HEK293 (cell line): ENCODE measurements at regions not wholly inside any gene's neighbourhood (a gene's known extent, or its start where the extent isn't known, plus 50 kb on each side); places are given as distances from the start of the nearest gene placed in this dataset.

Source experiments
- CTCF ChIA-PET: fragments of 350-600 bp; formaldehyde crosslinking; extraction: SDS; loops from one replicate; lab custom pipeline; 2021; ENCODE audit warnings: antibody characterized with exemption; lab: Yijun Ruan, JAX
- POLR2A ChIA-PET: fragments of 300-600 bp; formaldehyde crosslinking; extraction: SDS; loops from one replicate; lab custom pipeline; 2020; ENCODE audit warnings: antibody characterized with exemption, inconsistent platforms; lab: Yijun Ruan, JAX
- H3K27ac ChIP-seq: fragments of 200-500 bp; sonication (Bioruptor generic); 2 replicates; pipeline ENCODE4 v1.5.1; 2014; ENCODE audit warnings: low read depth, low read length, control low read depth, inconsistent platforms; ENCODE audit errors: extremely low read depth
- H3K36me3 ChIP-seq, 2 experiments: fragments of 200-500 bp in 1 of 2; sonication (Bioruptor generic) in 1 of 2; 1 replicate in 1 of 2; 2 replicates in 1 of 2; pipeline ENCODE4 v1.5.1; 2014 to 2017; ENCODE audit warnings: inconsistent platforms in 2 of 2, low read length in 2 of 2; ENCODE audit not compliant: control insufficient read depth in 2 of 2, insufficient read depth in 1 of 2
- H3K4me1 ChIP-seq: fragments of 200-500 bp; sonication (Bioruptor generic); 2 replicates; pipeline ENCODE4 v1.5.1; 2014; ENCODE audit warnings: mild to moderate bottlenecking, low read length, inconsistent platforms; ENCODE audit not compliant: control insufficient read depth, insufficient read depth
- H3K4me3 ChIP-seq: 2 replicates; pipeline ENCODE4 v1.5.1; 2011; ENCODE audit warnings: low read depth, mild to moderate bottlenecking, control low read depth, low read length, moderate library complexity
- H3K9me3 ChIP-seq: fragments of 200-500 bp; sonication (Bioruptor generic); 2 replicates; pipeline ENCODE4 v1.5.1; 2014; ENCODE audit warnings: low read depth, low read length, inconsistent platforms; ENCODE audit not compliant: control insufficient read depth, insufficient read depth
- ELK4 ChIP-seq: IDR thresholded peaks from 2 replicates; pipeline ENCODE4 v1.6.1; 2011; ENCODE audit warnings: mild to moderate bottlenecking, low read depth, low read length, borderline replicate concordance
- FEZF1 ChIP-seq: fragments of 450-650 bp; formaldehyde crosslinking; IDR thresholded peaks from 2 replicates; pipeline ENCODE4 v1.5.1; 2016; ENCODE audit warnings: missing biosample characterization, missing genetic modification characterization
- HOXD13 ChIP-seq: sonication (generic); formaldehyde crosslinking; IDR thresholded peaks from 2 replicates; pipeline ENCODE4 v1.8.0; 2022; ENCODE audit warnings: missing genetic modification reagents, borderline replicate concordance
- INSM2 ChIP-seq: fragments of 450-650 bp; formaldehyde crosslinking; IDR thresholded peaks from 2 replicates; pipeline ENCODE4 v1.5.1; 2016; ENCODE audit warnings: missing biosample characterization, missing genetic modification characterization
- KLF10 ChIP-seq: fragments of 450-650 bp; IDR thresholded peaks from 2 replicates; pipeline ENCODE4 v1.5.1; 2018; ENCODE audit warnings: missing biosample characterization, mild to moderate bottlenecking, missing genetic modification characterization
- KLF9 ChIP-seq: fragments of 450-650 bp; formaldehyde crosslinking; IDR thresholded peaks from 2 replicates; pipeline ENCODE4 v1.5.1; 2016; ENCODE audit warnings: missing biosample characterization, missing genetic modification characterization, low read depth
- REST ChIP-seq: fragments of 450-650 bp; formaldehyde crosslinking; IDR thresholded peaks from 2 replicates; pipeline ENCODE4 v1.5.1; 2016; ENCODE audit warnings: missing biosample characterization, missing genetic modification characterization
- TRIM28 ChIP-seq: IDR thresholded peaks from 2 replicates; pipeline ENCODE4 v1.6.1; 2011; ENCODE audit warnings: low read length, control low read depth, borderline replicate concordance
- ZFP37 ChIP-seq: fragments of 450-650 bp; formaldehyde crosslinking; IDR thresholded peaks from 2 replicates; pipeline ENCODE4 v1.5.1; 2016; ENCODE audit warnings: missing biosample characterization, missing genetic modification characterization
- ZNF114 ChIP-seq: fragments of 450-650 bp; formaldehyde crosslinking; IDR thresholded peaks from 2 replicates; pipeline ENCODE4 v1.5.0; 2017; ENCODE audit warnings: missing biosample characterization, missing genetic modification characterization
- ZNF146 ChIP-seq: fragments of 450-650 bp; formaldehyde crosslinking; IDR thresholded peaks from 2 replicates; pipeline ENCODE4 v1.5.1; 2016; ENCODE audit warnings: missing biosample characterization, missing genetic modification characterization
- ZNF19 ChIP-seq: fragments of 450-650 bp; formaldehyde crosslinking; IDR thresholded peaks from 2 replicates; pipeline ENCODE4; 2016; ENCODE audit warnings: missing biosample characterization, missing genetic modification characterization, low read depth
- ZNF211 ChIP-seq: fragments of 450-650 bp; formaldehyde crosslinking; IDR thresholded peaks from 2 replicates; pipeline ENCODE4 v1.5.1; 2016; ENCODE audit warnings: low read depth, missing biosample characterization, missing genetic modification characterization
- ZNF221 ChIP-seq: fragments of 450-650 bp; formaldehyde crosslinking; IDR thresholded peaks from 2 replicates; pipeline ENCODE4 v1.5.1; 2017; ENCODE audit warnings: missing biosample characterization, missing genetic modification characterization, borderline replicate concordance
- ZNF248 ChIP-seq: fragments of 450-650 bp; formaldehyde crosslinking; IDR thresholded peaks from 2 replicates; pipeline ENCODE4 v1.5.1; 2017; ENCODE audit warnings: missing biosample characterization, missing genetic modification characterization
- ZNF280C ChIP-seq: fragments of 450-650 bp; formaldehyde crosslinking; IDR thresholded peaks from 2 replicates; pipeline ENCODE4 v1.5.1; 2016; ENCODE audit warnings: missing biosample characterization, missing genetic modification characterization
- ZNF433 ChIP-seq: fragments of 450-650 bp; formaldehyde crosslinking; IDR thresholded peaks from 2 replicates; pipeline ENCODE4 v1.5.1; 2016; ENCODE audit warnings: missing biosample characterization, missing genetic modification characterization, low read depth
- ZNF585B ChIP-seq: fragments of 450-650 bp; formaldehyde crosslinking; IDR thresholded peaks from 2 replicates; pipeline ENCODE4 v1.5.1; 2016; ENCODE audit warnings: missing biosample characterization, missing genetic modification characterization
- ZNF654 ChIP-seq: fragments of 450-650 bp; formaldehyde crosslinking; IDR thresholded peaks from 2 replicates; pipeline ENCODE4 v1.5.1; 2016; ENCODE audit warnings: low read depth, missing biosample characterization, missing genetic modification characterization
- ZNF830 ChIP-seq: fragments of 450-650 bp; IDR thresholded peaks from 2 replicates; pipeline ENCODE4 v1.5.0; 2018; ENCODE audit warnings: missing biosample characterization, missing genetic modification characterization, low read depth, mild to moderate bottlenecking, moderate library complexity
- TF ChIP-seq, protein P1 (sequence below): fragments of 450-650 bp; formaldehyde crosslinking; IDR thresholded peaks from 2 replicates; pipeline ENCODE4 v1.5.1; 2016; ENCODE audit warnings: missing biosample characterization, missing genetic modification characterization
- TF ChIP-seq, protein P2 (sequence below): fragments of 450-650 bp; formaldehyde crosslinking; IDR thresholded peaks from 2 replicates; pipeline ENCODE4 v1.5.1; 2016; ENCODE audit warnings: missing biosample characterization, missing genetic modification characterization
- TF ChIP-seq, protein P3 (sequence below): fragments of 450-650 bp; formaldehyde crosslinking; IDR thresholded peaks from 2 replicates; pipeline ENCODE4 v1.5.1; 2016; ENCODE audit warnings: missing biosample characterization, missing genetic modification characterization

GRCh38 chr6:14066782-14067406 lies 50.7 kb upstream of the CD83 start (continued):
- TF ChIP-seq FEZF1 (tag by site-specific recombination) (no peak), ELK4 (no peak), KLF10 (tag by site-specific recombination) (no peak), ZNF280C (no peak), ZNF221 (tag by site-specific recombination) (no peak), ZFP37 (tag by site-specific recombination) (no peak), ZNF248 (tag by site-specific recombination) (no peak), HOXD13 (CRISPR knock-in tag) (no peak), ZNF654 (tag by site-specific recombination) (peak; percentile 89), INSM2 (tag by site-specific recombination) (no peak), ZNF830 (tag by site-specific recombination) (no peak), ZNF211 (tag by site-specific recombination) (no peak), ZNF585B (no peak)
- TF ChIP-seq, protein P1, sequence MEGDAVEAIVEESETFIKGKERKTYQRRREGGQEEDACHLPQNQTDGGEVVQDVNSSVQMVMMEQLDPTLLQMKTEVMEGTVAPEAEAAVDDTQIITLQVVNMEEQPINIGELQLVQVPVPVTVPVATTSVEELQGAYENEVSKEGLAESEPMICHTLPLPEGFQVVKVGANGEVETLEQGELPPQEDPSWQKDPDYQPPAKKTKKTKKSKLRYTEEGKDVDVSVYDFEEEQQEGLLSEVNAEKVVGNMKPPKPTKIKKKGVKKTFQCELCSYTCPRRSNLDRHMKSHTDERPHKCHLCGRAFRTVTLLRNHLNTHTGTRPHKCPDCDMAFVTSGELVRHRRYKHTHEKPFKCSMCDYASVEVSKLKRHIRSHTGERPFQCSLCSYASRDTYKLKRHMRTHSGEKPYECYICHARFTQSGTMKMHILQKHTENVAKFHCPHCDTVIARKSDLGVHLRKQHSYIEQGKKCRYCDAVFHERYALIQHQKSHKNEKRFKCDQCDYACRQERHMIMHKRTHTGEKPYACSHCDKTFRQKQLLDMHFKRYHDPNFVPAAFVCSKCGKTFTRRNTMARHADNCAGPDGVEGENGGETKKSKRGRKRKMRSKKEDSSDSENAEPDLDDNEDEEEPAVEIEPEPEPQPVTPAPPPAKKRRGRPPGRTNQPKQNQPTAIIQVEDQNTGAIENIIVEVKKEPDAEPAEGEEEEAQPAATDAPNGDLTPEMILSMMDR = peak; percentile 53

DNA sequence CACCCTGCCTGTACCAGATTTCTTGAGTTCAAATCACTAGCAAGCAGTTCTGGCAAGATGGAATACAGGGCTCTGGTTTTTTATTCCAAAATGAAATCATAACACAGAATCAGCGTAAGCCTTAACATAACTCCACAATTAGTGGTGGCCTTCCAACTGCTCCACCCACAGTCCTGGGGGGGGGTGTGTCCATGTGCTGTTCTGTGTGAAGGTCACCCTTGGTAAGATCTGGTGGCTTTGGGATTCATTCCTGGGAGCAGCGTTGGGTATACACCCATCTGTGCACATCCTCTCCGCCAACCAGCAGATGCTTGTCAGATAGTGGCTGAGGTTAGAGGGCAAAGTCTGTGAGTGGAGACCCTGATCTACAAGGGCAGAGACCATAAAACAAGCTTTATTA lies 49.9 kb upstream of the CD83 start:
- Histone ChIP-seq H3K4me3 (no peak overlapping the region), H3K4me1 (no peaks in the 10 kb centered on the region), H3K27ac (no peak overlapping the region), H3K9me3 (no peaks in the 10 kb centered on the region), H3K36me3 (no peaks in the 10 kb centered on the region)
- CTCF ChIA-PET = interaction anchor here (0.6 to 11.3 kb wide), 34 partner anchors 10 to 1063 kb away, joined by 3 to 353 read pairs (median 7); no protein-coding TSS in a partner anchor
- POLR2A ChIA-PET = interaction anchor here (1.5 kb wide), 1 partner anchor 143 kb away, joined by 3 read pairs; the partner anchor contains the start of gene RNF182
- TF ChIP-seq REST (no peak), ZNF114 (tag by site-specific recombination) (no peak), ZNF433 (tag by site-specific recombination) (no peak), TRIM28 (no peak), ZNF146 (no peak), ZNF19 (tag by site-specific recombination) (no peak), KLF9 (tag by site-specific recombination) (no peak)
- TF ChIP-seq, protein P2, sequence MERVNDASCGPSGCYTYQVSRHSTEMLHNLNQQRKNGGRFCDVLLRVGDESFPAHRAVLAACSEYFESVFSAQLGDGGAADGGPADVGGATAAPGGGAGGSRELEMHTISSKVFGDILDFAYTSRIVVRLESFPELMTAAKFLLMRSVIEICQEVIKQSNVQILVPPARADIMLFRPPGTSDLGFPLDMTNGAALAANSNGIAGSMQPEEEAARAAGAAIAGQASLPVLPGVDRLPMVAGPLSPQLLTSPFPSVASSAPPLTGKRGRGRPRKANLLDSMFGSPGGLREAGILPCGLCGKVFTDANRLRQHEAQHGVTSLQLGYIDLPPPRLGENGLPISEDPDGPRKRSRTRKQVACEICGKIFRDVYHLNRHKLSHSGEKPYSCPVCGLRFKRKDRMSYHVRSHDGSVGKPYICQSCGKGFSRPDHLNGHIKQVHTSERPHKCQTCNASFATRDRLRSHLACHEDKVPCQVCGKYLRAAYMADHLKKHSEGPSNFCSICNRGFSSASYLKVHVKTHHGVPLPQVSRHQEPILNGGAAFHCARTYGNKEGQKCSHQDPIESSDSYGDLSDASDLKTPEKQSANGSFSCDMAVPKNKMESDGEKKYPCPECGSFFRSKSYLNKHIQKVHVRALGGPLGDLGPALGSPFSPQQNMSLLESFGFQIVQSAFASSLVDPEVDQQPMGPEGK (tag by site-specific recombination) = no peak
- TF ChIP-seq, protein P3, sequence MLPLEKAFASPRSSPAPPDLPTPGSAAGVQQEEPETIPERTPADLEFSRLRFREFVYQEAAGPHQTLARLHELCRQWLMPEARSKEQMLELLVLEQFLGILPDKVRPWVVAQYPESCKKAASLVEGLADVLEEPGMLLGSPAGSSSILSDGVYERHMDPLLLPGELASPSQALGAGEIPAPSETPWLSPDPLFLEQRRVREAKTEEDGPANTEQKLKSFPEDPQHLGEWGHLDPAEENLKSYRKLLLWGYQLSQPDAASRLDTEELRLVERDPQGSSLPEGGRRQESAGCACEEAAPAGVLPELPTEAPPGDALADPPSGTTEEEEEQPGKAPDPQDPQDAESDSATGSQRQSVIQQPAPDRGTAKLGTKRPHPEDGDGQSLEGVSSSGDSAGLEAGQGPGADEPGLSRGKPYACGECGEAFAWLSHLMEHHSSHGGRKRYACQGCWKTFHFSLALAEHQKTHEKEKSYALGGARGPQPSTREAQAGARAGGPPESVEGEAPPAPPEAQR (tag by site-specific recombination) = no peak
